ENCODE measurements at regions not wholly inside any gene's neighbourhood (a gene's known extent, or its start where the extent isn't known, plus 50 kb on each side); places are given as distances from the start of the nearest gene placed in this dataset.

GRCh38 chr10:46230615-46231014 is 56.2 kb upstream of the ANTXRL start:
- 86% methylated on average over 5 of the region's 5 CpGs for WGBS (ENCODE audit: missing lambda C conversion rate)
- no peak for TF ChIP-seq KDM1A (IDR thresholded peaks at IDR 0.05; ENCODE audit: low read depth)
- no peak for TF ChIP-seq HOXA7 (CRISPR knock-in tag; IDR thresholded peaks at IDR 0.05)
- TF ChIP-seq RCOR1 (IDR thresholded peaks at IDR 0.05; ENCODE audit: low read depth, low read length), result no peak
- no peak for TF ChIP-seq CBX8 (IDR thresholded peaks at IDR 0.05)
- TF ChIP-seq POLR2A (IDR thresholded peaks at IDR 0.05; ENCODE audit: low read length), result no peak
- no peak for TF ChIP-seq HMGXB4 (CRISPR knock-in tag; IDR thresholded peaks at IDR 0.05; ENCODE audit: borderline replicate concordance)
- no peak for TF ChIP-seq CEBPB (IDR thresholded peaks at IDR 0.05)
- DNase-seq (ENCODE audit: low read depth in 1 of 2, low spot score in 1 of 2) (no peak), ATAC-seq (no peak), FAIRE-seq (no peak)
- peaks cover 4% of the 10 kb centered on the region; the same call in 1 of the 3 replicates for H3K9me3 ChIP-seq
- ChIA-PET POLR2A (no interaction called here), CTCF (interaction anchor here (1.4 to 4.3 kb wide), 3 partner anchors 59 to 980 kb away, joined by 4 to 28 read pairs (median 4); no protein-coding TSS in a partner anchor)
- H3K4me2 ChIP-seq, result no peak overlapping the region
- no peak overlapping the region for H3K27ac ChIP-seq
- peaks cover 22% of the 10 kb centered on the region for H3K4me1 ChIP-seq
- H3K4me3 ChIP-seq, result no peak overlapping the region

DNA sequence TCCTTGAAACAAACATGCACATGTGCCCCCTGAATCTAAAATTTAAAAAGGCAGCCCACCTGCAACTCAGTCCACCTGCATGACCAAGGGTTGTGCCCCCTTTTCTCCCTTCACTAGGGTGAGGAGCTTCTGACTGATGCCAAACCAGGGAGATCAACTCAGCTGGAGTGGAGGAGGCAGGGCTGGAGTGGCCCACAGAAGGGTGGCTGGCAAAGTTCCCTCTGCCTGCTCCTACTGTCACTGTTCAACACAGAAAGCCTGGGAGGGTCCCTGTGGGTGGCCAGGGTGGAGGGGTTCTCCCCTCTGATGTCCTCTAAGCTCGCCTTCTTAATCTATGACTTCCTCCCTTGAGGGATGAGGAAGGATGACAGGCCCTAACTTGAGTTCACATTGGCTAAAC is 55.7 kb upstream of the ANTXRL start:
- no peak overlapping the region for H3K27ac ChIP-seq
- DNase-seq (ENCODE audit: low read depth in 1 of 2, low spot score in 1 of 2), result no peak
- no peak overlapping the region for H3K4me3 ChIP-seq
- H3K4me2 ChIP-seq, result no peak overlapping the region
- FAIRE-seq, result no peak
- H3K9me3 ChIP-seq, result peaks cover 4% of the 10 kb centered on the region; the same call in 1 of the 3 replicates
- WGBS (ENCODE audit: missing lambda C conversion rate), result 88% methylated on average over 1 of the region's 1 CpG
- CTCF ChIA-PET, result no interaction called here
- TF ChIP-seq USF2 (IDR thresholded peaks at IDR 0.05), result no peak
- peaks cover 22% of the 10 kb centered on the region for H3K4me1 ChIP-seq
- POLR2A ChIA-PET, result no interaction called here
- no peak for ATAC-seq

- Histone ChIP-seq H3K9me3 (peaks cover 4% of the 10 kb centered on the region; the same call in 1 of the 3 replicates), H3K4me3 (no peak overlapping the region), H3K4me1 (peaks cover 22% of the 10 kb centered on the region), H3K27ac (no peak overlapping the region), H3K4me2 (no peak overlapping the region)
- TF ChIP-seq ZC3H11A (IDR thresholded peaks at IDR 0.05) (no peak), ELK1 (IDR thresholded peaks at IDR 0.05; ENCODE audit: low read depth, low read length) (no peak)
- TF ChIP-seq, protein P1, sequence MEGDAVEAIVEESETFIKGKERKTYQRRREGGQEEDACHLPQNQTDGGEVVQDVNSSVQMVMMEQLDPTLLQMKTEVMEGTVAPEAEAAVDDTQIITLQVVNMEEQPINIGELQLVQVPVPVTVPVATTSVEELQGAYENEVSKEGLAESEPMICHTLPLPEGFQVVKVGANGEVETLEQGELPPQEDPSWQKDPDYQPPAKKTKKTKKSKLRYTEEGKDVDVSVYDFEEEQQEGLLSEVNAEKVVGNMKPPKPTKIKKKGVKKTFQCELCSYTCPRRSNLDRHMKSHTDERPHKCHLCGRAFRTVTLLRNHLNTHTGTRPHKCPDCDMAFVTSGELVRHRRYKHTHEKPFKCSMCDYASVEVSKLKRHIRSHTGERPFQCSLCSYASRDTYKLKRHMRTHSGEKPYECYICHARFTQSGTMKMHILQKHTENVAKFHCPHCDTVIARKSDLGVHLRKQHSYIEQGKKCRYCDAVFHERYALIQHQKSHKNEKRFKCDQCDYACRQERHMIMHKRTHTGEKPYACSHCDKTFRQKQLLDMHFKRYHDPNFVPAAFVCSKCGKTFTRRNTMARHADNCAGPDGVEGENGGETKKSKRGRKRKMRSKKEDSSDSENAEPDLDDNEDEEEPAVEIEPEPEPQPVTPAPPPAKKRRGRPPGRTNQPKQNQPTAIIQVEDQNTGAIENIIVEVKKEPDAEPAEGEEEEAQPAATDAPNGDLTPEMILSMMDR (IDR thresholded peaks at IDR 0.05), result no peak
- DNase-seq (ENCODE audit: low read depth in 1 of 2, low spot score in 1 of 2) (no peak), FAIRE-seq (no peak), ATAC-seq (no peak)
- ChIA-PET CTCF (no interaction called here), POLR2A (no interaction called here)
- WGBS (ENCODE audit: missing lambda C conversion rate), result 97% methylated on average over 2 of the region's 2 CpGs
These were observed 54.7 kb upstream of the ANTXRL start for GRCh38 chr10:46232084-46232483.

- Histone ChIP-seq H3K4me3 (no peak overlapping the region), H3K4me1 (peaks cover 21% of the 10 kb centered on the region), H3K9me3 (peaks cover 4% of the 10 kb centered on the region; the same call in 1 of the 3 replicates), H3K27ac (no peak overlapping the region), H3K4me2 (no peak overlapping the region)
- no peak for FAIRE-seq
- ChIA-PET CTCF (no interaction called here), POLR2A (no interaction called here)
- 83% methylated on average over 9 of the region's 9 CpGs for WGBS (ENCODE audit: missing lambda C conversion rate)
- no peak for ATAC-seq
- DNase-seq (ENCODE audit: low read depth in 1 of 2, low spot score in 1 of 2), result no peak
- TF ChIP-seq JUNB (IDR thresholded peaks at IDR 0.05) (no peak), POLR2A (IDR thresholded peaks at IDR 0.05; ENCODE audit: low read length) (no peak), ATOH8 (CRISPR knock-in tag; IDR thresholded peaks at IDR 0.05; ENCODE audit: low read depth) (no peak), FOSL2 (IDR thresholded peaks at IDR 0.05) (no peak), FOSL2 (CRISPR knock-in tag; IDR thresholded peaks at IDR 0.05) (no peak), SMC3 (IDR thresholded peaks at IDR 0.05) (no peak), FOSB (CRISPR knock-in tag; IDR thresholded peaks at IDR 0.05) (no peak), RFX5 (IDR thresholded peaks at IDR 0.05) (no peak), ZFP36 (IDR thresholded peaks at IDR 0.05; ENCODE audit: borderline replicate concordance, partially characterized antibody) (no peak), REST (IDR thresholded peaks at IDR 0.05) (no peak), ZSCAN20 (CRISPR knock-in tag; IDR thresholded peaks at IDR 0.05) (no peak)
- TF ChIP-seq, protein P2, sequence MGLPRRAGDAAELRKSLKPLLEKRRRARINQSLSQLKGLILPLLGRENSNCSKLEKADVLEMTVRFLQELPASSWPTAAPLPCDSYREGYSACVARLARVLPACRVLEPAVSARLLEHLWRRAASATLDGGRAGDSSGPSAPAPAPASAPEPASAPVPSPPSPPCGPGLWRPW (IDR thresholded peaks at IDR 0.05), result no peak
These were observed 54.1 kb upstream of the ANTXRL start for GRCh38 chr10:46232666-46233065.
